ENCODE measurements at regions not wholly inside any gene's neighbourhood (a gene's known extent, or its start where the extent isn't known, plus 50 kb on each side); places are given as distances from the start of the nearest gene placed in this dataset.

DNA sequence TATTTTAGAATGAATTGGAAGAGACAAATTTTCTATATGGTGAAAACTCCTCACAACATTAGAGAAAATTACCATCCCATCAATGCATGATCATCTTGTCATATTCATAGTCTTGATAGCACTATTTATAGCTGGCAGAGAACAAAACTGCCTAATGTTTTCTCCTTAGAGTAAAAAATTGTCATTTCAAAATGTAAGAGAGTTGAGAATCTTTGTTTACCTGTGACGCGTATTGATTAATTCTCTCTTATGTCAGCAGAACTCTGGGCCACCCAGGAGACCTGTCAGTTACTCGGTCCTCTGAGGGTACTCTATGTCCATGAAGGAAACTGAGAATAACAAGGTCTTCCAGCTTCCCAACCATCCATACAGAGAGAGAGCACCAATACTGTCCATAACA, 381.4 kb upstream of the ZP4 start:
- no peak for DNase-seq (ENCODE audit: low read depth)

DNA sequence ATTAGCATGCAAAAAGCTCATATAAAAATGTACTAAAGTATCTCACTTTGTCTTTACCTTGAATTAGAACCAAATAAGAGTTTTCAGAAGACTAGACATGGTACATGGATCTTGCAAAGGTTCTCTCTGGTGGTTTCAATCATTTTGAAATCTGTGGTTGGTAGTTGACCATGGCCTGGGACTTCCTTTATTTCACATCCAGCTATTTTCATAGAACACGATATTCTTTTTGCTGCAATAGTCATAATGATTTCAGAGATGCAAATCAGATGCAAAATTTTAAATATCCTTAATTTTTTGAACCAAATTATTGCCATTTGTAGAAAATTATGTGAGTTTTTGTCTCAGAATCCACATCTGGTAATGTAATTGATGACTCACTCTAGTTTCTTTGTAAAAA, 375.1 kb upstream of the ZP4 start:
- DNase-seq (ENCODE audit: low read depth) = no peak

DNA sequence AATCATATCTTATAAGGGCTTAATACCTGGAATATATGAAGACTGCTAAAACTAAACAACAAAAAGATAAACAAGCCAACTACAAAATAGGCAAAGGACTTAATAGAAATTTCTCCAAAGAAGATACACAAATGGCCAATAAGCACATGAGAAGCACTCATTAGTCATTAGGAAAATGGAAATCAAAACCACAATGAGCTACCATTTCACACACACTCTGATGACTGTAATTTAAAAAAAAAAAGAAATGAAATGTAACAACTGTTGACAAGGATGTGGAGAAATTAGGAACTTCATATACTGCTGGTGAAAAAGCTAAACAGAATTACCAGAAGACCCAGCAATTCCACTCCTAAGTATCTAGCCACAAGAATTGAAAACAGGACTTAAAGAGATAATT, 374.2 kb upstream of the ZP4 start:
- no peak for DNase-seq (ENCODE audit: low read depth)

DNA sequence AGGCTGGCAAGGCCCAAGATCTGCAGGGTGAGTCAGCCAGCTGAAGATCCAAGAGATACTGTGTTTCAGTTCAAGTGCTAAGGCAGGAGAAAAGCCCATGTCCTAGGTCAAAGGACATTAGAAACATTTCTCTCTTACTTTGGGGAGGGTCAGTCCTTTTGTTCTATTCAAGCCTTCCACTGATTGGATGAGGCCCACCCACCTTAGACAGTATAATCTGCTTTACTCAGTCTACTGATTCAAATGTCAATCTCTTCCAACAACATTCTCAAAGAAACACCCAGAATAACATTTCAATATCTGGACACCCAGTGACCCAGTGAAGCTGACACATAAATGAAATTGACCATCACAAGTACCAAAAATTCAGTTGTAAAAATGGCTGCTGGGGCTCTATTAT, 367.8 kb upstream of the ZP4 start:
- no peak for DNase-seq (ENCODE audit: low read depth)

DNA sequence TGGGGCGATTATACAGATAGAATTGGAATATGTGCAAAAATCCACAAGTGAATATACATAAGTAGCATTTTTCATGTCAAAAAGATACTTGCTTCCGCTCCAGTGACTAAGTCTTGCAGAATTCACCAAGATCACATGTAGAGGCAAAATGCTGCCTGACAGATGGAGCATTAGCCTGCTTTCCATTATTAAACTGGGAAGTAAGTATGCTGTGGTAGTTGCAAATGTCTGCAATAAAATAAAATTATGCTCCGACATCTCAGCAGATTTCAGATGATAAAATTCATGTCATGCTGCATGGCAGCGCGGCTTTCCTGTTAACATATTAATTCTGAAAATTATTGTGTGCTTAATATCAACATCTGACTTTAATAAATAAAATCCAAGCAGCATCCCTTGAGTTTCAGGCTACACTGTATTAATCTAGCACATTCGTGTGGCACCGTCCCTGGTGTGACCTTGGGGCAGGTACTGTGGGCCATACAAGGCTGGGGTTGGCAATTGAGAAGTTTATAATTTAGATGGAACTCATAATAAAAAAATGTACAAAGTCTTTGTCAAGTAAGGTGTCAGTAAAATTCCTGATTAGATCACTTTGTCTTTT, 366.4 kb upstream of the ZP4 start:
- DNase-seq (ENCODE audit: low read depth) = no peak

DNA sequence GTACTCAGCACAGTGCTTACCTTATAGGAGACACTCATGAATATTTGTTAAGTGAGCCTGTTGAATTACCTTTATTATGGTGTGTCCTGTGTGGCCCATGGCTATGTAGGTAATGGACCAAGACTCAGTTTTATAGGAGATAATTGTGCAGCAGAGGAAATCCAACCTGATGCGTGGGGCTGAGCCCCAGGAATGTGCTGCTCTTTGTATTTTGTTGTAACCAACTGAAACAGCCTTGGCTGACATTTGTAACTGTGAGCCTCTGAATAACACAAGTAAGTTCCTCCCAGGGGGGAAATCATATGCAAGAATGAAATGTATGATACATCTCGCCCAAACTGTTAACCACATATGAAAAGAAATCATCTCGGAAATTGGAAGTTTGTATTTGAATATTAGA, 364.2 kb upstream of the ZP4 start:
- DNase-seq (ENCODE audit: low read depth) = no peak

DNA sequence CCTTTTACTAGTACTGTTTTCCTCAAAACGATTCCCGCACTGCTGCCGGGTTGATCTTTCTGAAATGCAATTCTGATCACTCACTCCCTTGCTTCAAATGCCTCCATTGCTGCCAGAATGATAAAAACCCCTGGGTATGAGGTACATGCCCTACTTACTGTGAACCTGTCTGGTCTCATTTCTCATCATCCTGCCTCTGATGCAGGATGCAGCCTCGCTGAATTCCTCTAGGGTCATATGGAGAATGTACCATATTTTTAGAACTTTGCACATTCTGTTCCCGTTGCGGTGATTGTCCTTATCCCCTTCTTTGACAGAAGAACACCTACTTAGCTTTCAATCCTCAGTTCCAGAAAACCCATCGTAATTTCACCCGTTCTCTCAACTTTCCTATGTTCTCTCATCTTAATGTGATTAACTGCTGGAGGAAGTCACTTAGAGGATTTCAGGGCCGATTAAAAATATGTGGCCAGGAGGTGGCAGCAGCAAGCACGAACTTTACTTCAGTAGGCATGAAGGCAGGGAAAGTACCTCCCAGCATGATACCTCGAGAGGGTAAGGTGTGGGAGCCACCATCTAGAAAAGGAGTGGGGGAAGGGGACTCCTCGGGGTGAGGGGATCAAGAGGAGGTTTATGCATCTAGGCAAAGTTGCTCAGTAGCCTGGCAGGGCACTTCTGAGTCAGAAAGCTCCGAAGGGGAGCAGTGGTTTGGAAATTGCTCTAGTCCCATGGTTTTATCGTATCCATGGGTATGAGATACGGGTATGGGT, 361.5 kb upstream of the ZP4 start:
- peak; percentile 11 for DNase-seq (ENCODE audit: low read depth)

DNA sequence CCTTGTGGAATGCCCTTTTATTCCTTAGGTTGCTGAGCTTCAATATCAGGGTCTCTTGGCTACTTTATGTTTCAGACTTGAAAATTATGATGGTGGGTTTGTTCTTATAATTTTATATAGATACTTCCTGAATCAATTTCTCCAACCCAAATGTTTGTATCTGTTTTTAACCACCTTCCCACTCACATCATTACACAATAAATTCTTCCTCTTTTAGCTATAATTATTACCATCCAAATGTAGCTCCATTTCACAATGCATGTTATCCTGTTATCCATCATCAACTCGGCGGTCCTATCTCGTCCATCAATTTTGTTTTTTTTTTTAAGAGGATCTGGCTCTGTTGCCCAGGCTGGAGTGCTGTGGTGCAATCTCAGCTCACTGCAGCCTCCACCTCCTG, 357.6 kb upstream of the ZP4 start:
- no peak for DNase-seq (ENCODE audit: low read depth)

DNA sequence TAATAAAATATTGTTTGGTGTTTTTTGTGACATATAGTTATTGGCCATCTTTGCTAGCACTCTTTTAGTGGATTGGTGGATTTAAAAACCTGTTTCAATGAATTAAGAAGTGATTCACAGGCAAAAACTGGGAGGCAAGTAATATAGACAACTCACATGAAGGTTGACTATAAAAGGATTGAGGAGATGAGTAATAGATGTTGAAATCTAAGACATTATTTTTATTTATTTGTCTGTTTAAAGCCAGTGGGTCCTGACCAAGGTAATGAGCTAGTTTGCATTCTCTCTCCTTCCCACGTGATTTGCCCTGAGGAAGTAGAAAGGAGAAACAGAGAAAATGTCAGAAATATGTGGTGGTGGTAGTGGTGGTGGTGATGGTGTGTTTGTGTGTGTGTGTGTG, 351.5 kb upstream of the ZP4 start:
- no peak for DNase-seq (ENCODE audit: low read depth)

DNA sequence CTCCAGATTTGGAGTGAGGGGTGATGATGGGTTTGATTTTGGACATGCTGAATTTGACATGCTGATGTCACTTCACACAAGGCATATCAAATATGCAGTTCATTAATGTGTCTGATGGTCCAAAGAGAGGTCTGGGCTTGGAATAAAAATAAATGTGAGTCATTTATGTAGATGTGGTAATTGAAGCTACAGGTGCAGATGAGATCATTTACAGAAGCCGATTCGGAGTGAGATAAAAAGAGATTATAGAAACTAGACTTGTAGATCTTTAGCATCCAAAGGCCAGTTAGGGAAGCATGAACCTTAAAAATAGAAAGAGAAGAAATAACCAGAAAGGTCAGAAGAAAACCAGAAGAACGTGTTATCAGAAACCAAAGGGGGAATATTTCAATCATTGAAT, 350.9 kb upstream of the ZP4 start:
- DNase-seq (ENCODE audit: low read depth) = no peak

DNA sequence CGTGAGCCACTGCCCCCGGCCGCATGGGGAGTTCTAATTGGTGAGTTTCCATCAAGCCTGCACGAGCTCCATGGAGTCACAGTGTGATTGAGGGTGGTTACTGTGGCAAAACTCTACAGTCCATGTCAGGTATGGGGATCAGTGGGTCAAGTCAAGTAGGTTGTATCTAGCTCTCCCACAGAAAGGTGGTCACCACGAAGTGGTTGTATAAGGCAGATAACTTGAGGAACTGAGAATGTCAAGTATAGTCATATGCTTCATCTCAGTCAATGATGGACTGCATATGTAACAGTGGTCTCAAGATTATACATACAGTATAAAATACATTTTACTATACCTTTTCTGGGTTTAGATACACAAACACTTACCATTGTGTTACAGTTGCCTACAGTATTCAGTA, 348.6 kb upstream of the ZP4 start:
- no peak for DNase-seq (ENCODE audit: low read depth)

DNA sequence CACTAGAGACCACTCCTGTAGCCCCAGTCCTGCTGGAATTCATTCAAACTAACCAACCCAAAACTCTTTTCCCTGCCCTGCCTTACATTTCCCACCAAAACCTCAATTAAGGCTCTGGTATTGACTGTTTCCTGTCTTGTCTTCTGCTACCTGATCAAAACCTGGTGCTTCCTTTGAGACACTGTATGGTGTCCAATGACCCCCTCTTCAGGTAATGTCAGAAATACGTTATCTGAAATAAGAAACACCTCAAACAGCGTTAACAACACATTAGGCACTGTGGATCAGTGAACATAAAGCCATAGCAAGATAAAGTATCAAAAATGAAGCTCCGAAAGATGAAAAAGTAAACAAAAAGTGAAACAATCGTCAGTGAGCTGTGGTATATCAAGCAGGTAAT, 343.2 kb upstream of the ZP4 start:
- DNase-seq (ENCODE audit: low read depth) = no peak

DNA sequence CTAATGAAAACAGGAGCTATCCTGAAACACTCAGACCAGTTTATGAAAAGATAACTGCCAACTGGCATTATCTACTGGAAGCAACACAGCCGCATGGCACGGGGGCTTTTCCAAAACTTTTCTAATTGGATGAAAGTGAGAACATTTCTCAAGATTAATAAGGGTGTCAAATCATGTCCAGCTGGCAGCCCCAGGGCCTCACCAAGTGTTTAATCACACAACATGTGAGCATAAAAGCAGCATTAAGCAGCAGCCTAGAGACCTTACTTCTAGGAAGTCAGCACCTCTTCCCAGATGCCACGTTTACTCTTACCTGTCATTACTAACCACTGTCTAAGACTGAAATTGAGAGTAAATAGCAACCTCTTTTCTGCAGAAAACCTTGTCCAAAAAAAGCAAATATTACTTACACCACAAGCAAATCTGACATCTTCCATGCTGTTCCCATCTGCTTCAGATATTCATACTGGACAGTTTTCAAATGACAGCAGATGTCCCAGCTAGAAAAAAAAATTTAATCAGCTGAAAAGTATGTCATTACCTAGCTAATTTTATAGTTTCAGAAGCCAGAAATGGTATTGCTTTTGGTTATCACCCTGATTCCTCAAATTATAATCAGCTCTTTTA, 341.5 kb upstream of the ZP4 start:
- DNase-seq (ENCODE audit: low read depth) = no peak

DNA sequence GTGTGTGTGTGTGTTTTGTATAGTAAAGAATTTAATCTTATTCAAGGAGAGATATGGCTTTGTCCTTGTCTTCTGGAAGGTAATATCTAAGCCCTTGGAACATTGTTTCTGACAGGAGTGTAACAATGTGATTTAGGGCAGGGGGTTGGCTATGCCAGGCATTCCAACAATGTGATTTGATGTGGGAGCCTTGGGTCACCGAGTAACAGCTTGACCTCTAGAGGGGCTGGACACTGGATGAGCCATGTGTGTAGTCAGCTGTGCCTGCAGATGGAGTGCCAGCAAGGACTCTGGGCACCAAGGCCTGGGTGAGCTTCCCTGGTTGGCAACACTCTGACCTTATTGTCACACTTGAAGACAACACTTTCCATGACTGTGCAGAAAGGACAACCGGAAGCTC, 336.1 kb upstream of the ZP4 start:
- DNase-seq (ENCODE audit: low read depth) = no peak

DNA sequence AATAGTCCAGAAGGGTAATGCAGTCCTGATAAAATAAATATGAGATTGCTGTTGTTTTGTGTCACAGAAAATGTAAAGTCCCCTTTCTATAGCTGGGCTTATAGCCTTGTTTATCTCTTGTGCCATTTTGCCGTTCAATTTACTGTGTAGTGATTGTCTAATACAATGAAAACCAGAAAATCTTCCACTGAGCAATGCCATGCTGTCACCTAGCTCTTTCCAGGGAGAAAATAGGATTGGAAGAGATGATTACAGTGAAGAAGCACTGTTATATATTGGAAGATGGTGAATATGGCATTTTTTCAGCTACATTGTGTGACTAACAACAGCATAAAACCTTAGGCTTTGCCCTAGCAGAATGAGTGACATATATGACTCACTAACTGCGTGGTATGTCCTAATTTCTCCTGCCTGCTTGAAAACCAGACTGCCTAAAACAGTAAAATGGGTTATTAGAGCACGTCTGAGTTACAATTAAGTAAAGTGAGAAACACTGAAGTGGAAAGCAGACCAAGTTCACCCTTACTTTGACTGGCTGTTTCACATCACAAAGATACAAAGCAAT, 332.4 kb upstream of the ZP4 start:
- DNase-seq (ENCODE audit: low read depth) = no peak

DNA sequence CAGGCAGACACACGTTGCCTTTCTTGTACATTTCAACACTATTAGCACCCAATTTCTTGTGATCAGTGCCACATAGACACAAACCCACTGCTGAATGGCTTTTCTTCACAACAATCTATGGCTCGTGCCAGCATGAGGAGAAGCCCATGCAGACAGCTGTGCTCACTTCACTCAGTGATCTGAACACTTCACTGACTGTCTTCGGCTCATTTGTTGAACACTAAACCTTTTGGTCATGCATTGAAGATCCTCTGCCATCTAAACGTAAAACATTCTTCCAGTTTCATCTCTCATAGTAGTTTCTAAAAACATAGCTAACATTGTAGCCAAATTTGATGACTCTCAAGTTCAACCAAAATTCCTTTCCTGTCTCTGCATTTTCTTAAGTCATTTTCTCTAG, 331.0 kb upstream of the ZP4 start:
- DNase-seq (ENCODE audit: low read depth) = no peak

DNA sequence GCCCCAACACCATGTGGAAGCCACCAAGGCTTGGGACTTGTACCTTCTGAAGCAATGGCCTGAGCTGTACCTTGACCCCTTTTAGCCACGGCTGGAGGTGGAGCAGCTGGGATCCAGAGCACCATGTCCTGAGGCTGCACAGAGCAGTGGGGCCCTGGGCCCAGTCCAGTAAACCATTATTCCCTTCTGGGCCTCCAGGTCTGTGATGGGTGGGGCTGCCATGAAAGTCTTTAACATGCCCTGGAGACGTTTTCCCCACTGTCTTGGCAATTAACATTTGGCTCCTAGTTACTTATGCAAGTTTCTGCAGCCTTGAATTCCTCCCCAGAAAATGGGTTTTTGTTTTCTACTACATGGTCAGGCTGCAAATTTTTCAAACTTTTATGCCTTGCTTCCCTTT, 323.7 kb upstream of the ZP4 start:
- no peak for DNase-seq (ENCODE audit: low read depth)

DNA sequence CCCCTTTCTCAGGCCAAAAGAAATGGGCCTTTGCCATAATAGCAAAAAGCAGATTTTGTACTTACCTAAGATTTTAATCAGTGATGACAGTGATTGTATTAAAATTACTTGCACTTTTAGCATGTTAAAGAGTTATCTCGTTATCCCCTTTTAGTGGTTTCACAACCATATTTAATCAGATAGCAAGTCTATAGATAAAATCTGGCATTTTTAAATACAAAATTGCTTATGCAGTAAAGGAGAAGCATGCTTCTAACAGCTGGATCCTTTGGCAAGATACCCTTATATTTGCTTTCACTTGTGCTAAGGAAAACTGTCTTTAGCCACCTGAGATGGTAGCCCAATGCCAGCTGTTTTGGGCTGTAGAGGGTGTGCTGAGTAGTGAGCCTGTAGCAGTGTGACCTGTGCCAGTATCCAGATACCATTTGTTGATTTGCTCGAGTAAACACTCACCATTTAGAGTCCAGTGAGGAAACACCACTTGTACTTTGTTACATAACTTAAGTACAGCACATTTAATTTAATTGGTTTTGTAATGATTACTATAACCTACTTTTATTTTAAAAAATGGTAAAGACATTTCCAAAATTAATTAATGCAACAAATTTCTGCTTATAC, 314.4 kb upstream of the ZP4 start:
- DNase-seq (ENCODE audit: low read depth) = no peak

DNA sequence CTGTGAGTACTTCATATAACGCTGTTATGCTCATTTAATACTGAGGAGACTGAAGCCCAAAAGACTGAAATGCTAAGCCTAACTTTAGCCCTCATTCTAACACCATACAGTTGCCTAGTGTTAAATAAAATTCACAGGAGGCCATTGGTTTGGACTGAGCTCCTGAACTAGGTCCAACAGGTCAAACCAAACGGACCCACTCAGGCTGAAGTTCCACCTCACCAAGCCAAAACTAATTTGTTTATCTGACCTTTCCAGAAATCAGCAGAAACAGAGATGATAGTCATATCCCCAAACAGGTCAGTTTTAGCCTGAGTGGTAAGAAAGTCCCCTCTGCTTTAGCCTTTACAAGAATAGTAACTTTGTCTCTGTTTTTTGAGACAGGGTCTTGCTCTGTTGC, 311.3 kb upstream of the ZP4 start:
- DNase-seq (ENCODE audit: low read depth) = no peak

DNA sequence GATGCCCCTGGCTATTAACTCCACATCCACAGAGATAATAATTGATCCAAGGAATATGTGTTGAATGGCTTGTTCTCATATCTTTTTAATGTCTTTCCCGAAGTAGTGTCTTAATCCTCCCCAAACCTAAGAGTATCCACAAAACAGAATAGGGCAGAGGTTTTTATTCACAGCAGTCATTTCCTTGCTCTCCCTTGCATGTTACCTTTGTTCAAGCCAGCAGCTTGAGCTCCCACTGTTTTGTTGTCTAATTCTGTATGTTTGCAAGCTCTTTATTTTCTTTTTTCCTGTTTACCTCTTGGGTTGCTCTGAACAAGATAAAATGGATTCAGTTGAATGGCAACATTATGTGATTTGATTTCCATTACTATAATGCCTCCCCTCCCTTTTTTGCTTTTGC, 308.6 kb upstream of the ZP4 start:
- DNase-seq (ENCODE audit: low read depth) = no peak

DNA sequence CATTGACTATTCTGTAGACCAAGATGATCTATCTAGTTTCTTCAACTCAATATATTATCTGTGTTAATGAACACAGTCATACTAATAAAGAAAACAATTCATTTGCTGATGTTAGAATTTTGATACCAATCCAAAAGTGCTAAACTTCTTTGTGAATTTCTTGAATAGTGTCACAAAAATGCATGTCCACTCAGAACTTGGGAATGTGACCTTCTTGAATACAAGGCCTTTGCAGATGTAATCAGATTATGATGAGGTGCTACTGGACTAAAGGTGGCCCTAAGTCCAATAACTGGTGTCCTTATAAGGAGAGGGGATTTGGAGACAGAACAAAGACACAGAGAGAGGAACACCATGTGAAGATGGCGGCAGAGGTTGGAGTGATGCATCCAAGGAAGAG, 305.8 kb upstream of the ZP4 start:
- DNase-seq (ENCODE audit: low read depth) = no peak

DNA sequence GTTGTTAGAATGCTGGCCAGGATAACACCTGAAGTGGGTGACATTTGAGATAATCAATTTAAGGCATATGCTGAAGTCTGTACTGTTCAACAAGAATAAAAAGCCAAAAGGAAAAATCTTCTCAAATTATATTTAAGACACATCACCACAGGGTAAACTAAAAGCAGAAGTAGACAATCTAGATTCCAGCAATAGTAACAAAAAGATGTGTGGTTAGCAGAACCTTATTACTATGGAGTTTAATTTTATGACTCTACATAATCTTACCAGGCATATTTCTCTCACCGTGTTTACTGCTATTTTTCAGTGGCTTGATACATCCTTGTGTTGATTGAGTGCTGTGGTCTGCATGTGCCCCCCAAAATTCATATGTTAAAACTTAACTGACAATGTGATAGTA, 300.4 kb upstream of the ZP4 start:
- DNase-seq (ENCODE audit: low read depth) = no peak

DNA sequence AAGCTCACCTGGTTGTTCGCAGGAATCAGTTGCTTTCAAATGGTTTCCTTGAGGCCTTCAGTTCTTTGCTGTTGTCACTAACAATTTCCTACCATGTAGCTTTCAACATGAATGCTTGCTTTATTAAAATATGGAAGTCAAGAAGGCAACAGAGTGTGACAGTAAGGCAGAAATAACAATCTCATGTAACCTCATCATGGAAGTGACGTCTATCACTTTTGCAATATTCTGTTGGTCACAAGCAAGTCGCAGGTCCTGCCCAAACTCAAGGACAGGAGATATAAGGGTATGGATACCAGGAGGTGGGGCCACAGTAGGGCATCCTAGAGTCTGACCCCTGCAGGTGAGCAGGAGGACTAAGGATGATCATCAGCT, 296.8 kb upstream of the ZP4 start:
- DNase-seq (ENCODE audit: low read depth) = no peak

Measured in activated T-cell treated with anti-CD3 and anti-CD28 coated beads for 24 hours (primary cell).